ENCODE measurements at regions not wholly inside any gene's neighbourhood (a gene's known extent, or its start where the extent isn't known, plus 50 kb on each side); places are given as distances from the start of the nearest gene placed in this dataset.
A peak's percentile ranks its signal among the peaks of the same experiment; 100 is the strongest.
"Not testable (repeated sequence)": the region's sequence is repeated elsewhere in the genome, so short reads cannot be mapped to it uniquely, and the experiment has no call there.

GRCh38 chr4:141851246-141851891 lies 215.0 kb downstream of the IL15 start:
- no peak for DNase-seq (ENCODE audit: low read depth, low spot score)

GRCh38 chr4:141853091-141853764 lies 216.8 kb downstream of the IL15 start:
- no peak for DNase-seq (ENCODE audit: low read depth, low spot score)

DNA sequence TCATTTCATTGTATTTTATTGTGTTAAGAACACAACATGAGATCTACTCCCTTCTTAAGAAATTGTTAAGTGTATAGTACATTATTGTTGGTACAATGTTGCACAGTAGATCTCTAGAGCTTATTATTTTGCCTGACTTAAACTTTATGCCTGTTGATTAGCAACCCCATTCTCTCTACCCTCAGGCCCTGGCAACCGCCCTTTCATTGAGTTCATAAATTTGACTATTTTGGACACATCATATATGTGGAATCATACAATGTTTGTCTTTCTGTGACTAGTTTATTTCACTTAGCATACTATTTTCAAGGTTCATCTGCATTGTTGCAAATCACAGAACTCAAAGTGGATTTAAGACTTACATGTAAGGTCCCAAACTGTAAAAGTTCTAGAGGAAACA lies 222.1 kb downstream of the IL15 start:
- no peak for DNase-seq (ENCODE audit: low read depth, low spot score)

GRCh38 chr4:141860974-141861373 lies 224.6 kb downstream of the IL15 start:
- DNase-seq (ENCODE audit: low read depth, low spot score) = no peak

DNA sequence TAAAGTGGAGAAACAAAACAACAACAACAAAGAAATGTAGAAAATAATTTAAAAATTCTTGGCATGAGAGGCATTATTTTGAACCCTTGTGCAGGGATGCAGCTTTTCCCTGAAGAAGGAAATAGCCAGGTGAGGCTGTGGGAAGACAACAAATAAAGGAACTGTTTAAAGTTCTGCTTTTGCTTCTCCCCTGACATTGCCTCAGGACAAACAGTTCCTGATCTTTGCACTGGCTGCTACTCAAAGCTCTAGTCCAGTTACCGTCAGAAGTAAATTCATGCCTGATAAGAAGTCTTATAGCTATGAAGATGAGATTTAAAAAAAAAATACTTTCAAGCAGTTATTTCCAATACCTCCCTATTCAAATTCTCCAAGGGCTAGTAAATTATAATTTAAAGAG lies 233.8 kb downstream of the IL15 start:
- DNase-seq (ENCODE audit: low read depth, low spot score) = no peak

DNA sequence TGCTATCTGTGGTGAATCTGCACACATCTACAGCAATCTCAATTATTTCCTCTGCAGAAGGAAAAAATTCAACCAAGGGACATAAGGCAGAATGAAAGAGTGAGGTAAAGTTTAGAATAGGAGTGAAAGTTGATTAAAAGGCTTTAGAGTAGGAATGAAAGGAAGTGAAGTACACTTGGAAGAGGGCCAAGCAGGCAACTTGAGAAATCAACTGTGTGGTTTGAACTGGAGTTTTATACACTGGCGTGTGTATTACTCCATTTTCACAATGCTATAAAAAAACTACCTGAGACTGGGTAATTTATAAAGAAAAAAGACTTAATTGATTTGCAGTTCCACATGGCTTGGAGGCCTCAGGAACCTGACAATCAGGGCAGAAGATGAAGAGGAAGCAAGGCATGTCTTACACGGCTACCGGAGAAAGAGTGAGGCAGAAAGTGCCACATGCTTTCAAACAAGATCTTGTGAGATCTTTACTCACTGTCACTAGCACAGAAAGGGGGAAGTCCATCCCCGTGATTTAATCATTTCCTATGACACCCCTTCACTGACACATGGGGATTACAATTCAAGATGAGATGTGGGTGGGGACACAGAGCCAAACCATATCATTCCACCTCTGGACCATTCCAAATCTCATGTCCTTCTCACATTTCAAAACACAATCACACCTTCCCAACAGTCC lies 234.8 kb downstream of the IL15 start:
- DNase-seq (ENCODE audit: low read depth, low spot score) = peak; percentile 2

DNA sequence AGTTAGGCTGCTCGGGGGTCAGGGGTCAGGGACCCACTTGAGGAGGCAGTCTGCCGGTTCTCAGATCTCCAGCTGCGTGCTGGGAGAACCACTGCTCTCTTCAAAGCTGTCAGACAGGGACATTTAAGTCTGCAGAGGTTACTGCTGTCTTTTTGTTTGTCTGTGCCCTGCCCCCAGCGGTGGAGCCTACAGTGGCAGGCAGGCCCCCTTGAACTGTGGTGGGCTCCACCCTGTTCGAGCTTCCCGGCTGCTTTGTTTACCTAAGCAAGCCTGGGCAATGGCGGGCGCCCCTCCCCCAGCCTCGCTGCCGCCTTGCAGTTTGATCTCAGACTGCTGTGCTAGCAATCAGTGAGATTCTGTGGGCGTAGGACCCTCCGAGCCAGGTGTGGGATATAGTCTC lies 246.3 kb downstream of the IL15 start:
- DNase-seq (ENCODE audit: low read depth, low spot score) = not testable (repeated sequence)

GRCh38 chr4:141884070-141884469 lies 247.7 kb downstream of the IL15 start:
- DNase-seq (ENCODE audit: low read depth, low spot score) = no peak

DNA sequence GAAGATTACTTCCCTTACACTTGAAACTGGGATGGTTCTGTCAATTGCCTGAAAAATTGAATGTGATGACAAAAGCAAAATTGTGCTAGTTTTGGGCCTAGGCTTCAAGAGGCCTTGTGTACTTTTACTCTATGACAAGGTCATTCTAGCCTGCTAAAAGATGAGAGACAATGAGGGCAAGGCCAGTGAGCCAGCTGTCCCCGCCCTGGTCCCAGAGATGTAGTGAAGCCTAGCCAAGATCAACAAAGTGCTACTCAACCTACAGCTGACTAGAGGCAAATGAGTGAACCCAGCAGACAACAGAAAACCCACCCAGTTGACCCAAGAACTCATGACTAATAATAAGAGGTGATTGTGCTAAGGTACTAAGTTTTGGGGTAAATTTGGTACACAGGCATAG lies 248.7 kb downstream of the IL15 start:
- DNase-seq (ENCODE audit: low read depth, low spot score) = no peak

GRCh38 chr4:141890279-141890678 lies 253.9 kb downstream of the IL15 start:
- no peak for DNase-seq (ENCODE audit: low read depth, low spot score)

- no peak for DNase-seq (ENCODE audit: low read depth, low spot score)
Measured at GRCh38 chr4:141891260-141892120, 255.1 kb downstream of the IL15 start.

DNA sequence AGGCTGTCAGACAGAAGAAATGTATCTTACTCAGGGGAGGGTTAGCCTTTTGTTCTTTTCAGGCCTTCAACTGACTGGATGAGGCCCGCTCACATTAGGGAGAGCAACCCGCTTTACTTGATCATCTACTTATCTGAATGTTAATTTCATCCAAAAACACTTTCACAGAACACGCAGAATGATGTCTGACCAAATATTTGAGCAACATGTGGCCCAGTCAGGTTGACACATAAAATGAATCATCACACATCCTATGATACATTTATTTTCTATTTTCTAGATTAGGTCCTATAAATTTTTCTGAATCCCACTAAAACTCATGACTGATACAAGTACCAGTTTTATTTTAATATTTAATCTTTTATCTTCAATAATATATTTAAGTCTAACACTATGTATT lies 260.3 kb downstream of the IL15 start:
- DNase-seq (ENCODE audit: low read depth, low spot score) = no peak

GRCh38 chr4:141898346-141898745 lies 262.0 kb downstream of the IL15 start:
- DNase-seq (ENCODE audit: low read depth, low spot score) = no peak

- DNase-seq (ENCODE audit: low read depth, low spot score) = no peak
Measured at GRCh38 chr4:141899103-141899502, 262.7 kb downstream of the IL15 start.

DNA sequence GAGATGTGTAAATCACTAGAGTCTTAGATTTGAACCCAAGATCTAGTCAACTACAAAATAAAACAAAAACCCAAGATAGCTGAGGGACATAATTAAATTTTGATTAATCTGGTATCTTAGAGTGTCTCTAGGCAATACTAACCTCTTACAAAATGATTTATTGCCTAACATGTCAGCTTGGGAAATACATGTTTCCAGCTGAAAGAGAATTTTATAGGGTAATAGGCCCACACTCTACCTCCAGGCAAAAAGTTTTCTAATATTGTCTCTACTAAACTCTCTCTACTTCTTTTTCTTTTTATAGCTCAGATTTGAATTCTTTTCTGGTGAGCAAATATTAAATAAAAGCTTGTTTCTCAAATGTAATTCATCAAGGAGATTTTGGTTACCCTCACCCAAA lies 263.2 kb downstream of the IL15 start:
- DNase-seq (ENCODE audit: low read depth, low spot score) = no peak

GRCh38 chr4:141900856-141901255 lies 264.5 kb downstream of the IL15 start:
- DNase-seq (ENCODE audit: low read depth, low spot score) = no peak

- DNase-seq (ENCODE audit: low read depth, low spot score) = no peak
Measured at GRCh38 chr4:141905751-141906150, 269.4 kb downstream of the IL15 start.

GRCh38 chr4:141909541-141909940 lies 273.2 kb downstream of the IL15 start:
- no peak for DNase-seq (ENCODE audit: low read depth, low spot score)

- DNase-seq (ENCODE audit: low read depth, low spot score) = no peak
Measured at GRCh38 chr4:141912831-141913230, 276.4 kb downstream of the IL15 start.

DNA sequence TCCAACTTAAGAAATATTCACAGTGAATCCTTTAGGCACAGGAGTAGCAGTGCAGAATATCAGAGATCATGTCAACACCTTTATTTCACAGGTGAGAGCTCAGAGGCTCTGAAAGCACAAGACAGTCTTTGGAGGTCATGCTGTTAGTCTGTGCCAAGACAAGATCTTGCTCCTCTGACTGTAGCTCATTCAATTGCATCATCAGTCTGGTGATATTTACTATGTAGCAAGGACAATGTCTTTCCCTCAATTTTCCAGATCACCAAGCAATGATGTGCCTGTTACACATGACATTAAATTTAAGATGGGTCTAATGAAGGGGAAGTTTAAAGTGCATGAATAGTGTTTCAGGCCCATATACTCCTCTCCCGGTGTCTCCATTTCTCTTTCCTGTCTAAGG lies 277.5 kb downstream of the IL15 start:
- DNase-seq (ENCODE audit: low read depth, low spot score) = no peak

GRCh38 chr4:141914746-141915145 lies 278.4 kb downstream of the IL15 start:
- no peak for DNase-seq (ENCODE audit: low read depth, low spot score)

GRCh38 chr4:141919649-141920048 lies 283.3 kb downstream of the IL15 start:
- no peak for DNase-seq (ENCODE audit: low read depth, low spot score)
